ENCODE measurements at regions not wholly inside any gene's neighbourhood (a gene's known extent, or its start where the extent isn't known, plus 50 kb on each side); places are given as distances from the start of the nearest gene placed in this dataset.

DNA sequence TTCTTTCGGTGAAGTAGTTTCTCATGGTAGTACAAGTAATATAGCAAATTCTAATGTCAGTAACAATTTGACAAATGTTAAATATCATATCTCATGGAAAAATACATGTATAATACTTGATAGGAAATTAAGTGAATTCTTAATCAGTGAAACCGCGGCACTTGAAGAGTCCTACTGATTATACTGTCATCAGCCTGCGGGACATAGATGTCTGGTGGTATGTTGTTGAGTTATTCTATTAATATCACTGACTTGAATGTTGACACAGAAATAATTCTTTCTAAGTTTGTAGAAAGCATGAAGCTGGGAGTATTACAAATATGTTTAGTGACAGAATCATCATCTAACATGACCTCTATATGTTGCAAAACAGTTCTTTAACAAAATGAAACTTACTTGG, 479.8 kb upstream of the IMPG1 start:
- TF ChIP-seq EZH2 (IDR thresholded peaks at IDR 0.05; ENCODE audit: borderline replicate concordance, low read depth, low read length, poor library complexity, severe bottlenecking) (no peak), CTCF (conservative IDR thresholded peaks at IDR 0.05; ENCODE audit: low read depth, low read length) (no peak)

Measured in A673 (cell line).